IPS-NIHi7 (cell line): ENCODE measurements at regions not wholly inside any gene's neighbourhood (a gene's known extent, or its start where the extent isn't known, plus 50 kb on each side); places are given as distances from the start of the nearest gene placed in this dataset.
"Not testable (repeated sequence)": the region's sequence is repeated elsewhere in the genome, so short reads cannot be mapped to it uniquely, and the experiment has no call there.

Experiments
- DNase-seq: peaks from one replicate; pipeline ENCODE4 v3.0.0; 2012; ENCODE audit warnings: mixed read lengths; ENCODE audit errors: extremely low spot score

DNA sequence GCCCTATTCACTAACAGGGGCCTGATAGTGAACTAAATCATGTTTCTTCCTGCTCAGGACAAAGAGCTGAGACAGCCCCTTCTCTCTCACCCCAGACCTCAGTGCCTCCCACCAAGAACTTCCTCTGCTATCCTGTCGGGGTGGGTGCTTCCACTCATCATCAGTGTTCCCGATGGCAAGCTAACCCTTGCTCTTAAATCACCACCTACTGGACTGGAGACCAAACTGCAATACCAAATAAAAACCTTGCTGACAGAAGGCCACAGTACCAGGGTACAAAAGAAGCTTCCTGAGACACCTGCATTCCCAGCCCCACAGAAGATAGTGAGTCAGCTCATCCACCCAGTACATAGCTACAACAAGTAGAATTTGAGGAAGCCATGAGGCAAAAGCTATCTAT, 799.5 kb downstream of the LTN1 start:
- peak; percentile 27 for DNase-seq

GRCh38 chr21:28186604-28187003, 806.1 kb downstream of the LTN1 start:
- DNase-seq, result no peak

GRCh38 chr21:28181730-28182129, 810.9 kb downstream of the LTN1 start:
- DNase-seq, result no peak

- DNase-seq, result no peak
Measured at GRCh38 chr21:28179136-28179535, 813.5 kb downstream of the LTN1 start.

DNA sequence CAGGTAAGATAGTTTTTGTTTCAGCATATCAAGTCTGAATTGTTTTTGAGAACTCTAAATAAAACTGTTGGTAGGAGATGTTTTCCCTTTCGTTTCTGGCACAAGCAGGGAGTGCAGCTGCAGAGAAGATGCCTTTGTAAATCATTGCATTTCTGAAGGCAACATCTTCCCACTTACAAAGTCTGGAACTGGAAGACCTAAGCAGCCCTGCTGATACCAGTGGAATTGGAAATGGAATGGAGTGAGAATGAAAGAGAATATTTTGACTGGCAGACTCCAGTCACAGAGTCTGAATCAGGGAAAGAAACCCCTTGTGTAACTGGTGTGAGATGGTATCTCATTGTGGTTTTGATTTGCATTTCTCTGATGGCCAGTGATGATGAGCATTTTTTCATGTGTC, 815.6 kb downstream of the LTN1 start:
- DNase-seq, result no peak

GRCh38 chr21:28174701-28175100, 818.0 kb downstream of the LTN1 start:
- DNase-seq, result no peak

GRCh38 chr21:28174006-28174405, 818.7 kb downstream of the LTN1 start:
- DNase-seq, result no peak

GRCh38 chr21:28172376-28172775, 820.3 kb downstream of the LTN1 start:
- no peak for DNase-seq

GRCh38 chr21:28167366-28167765, 825.3 kb downstream of the LTN1 start:
- no peak for DNase-seq

DNA sequence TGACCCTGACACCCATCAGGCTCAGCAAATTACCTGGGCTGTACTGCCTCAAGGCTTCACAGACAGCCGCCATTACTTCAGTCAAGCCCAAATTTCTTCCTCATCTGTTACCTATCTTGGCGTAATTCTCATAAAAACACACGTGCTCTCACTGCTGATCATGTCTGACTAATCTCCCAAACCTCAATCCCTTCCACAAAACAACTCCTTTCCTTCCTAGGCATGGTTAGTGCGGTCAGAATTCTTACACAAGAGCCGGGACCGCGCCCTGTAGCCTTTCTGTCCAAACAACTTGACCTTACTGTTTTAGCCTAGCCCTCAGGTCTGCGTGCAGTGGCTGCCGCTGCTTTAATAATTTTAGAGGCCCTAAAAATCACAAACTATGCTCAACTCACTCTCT, 828.2 kb downstream of the LTN1 start:
- DNase-seq, result not testable (repeated sequence)

- DNase-seq, result not testable (repeated sequence)
Measured at GRCh38 chr21:28162052-28162451, 830.6 kb downstream of the LTN1 start.

DNA sequence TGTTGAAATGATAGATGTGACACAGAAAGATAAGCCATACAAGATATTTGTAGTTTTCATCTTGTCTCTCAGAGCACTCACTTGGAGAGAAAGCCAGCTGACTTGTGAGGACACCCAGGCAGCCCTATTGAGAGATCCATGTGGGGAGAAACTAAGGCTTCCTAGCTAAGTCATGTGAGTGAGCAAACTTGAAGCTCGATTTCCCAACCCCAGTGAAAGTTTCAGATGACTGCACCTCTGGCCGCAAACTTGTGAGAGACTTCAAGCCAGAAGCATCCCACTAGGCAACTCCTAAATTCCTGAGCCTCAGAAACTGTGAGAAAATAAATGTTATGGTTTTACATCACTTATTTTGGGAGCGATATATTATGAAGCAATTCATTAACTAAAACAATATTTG, 832.3 kb downstream of the LTN1 start:
- no peak for DNase-seq

GRCh38 chr21:28159396-28159795, 833.3 kb downstream of the LTN1 start:
- DNase-seq, result no peak

GRCh38 chr21:28156590-28156989, 836.1 kb downstream of the LTN1 start:
- DNase-seq, result no peak

- no peak for DNase-seq
Measured at GRCh38 chr21:28154121-28154520, 838.6 kb downstream of the LTN1 start.

DNA sequence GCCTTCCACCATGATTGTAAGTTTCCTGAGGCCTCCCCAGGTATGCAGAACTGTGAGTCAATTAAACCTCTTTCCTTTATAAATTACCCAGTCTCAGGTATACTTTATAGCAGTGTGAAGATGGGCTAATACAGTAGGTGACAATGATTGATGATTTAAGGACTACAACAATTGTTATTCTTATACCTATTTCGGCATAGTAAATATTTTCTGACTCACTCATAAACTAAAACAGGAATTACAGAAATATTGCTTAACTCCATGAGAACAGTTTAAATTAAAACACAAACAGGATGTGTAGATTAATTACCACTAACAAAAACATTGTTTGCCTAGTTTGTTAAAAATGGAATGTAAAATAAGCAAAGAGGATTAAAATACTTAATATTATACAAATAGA, 839.9 kb downstream of the LTN1 start:
- DNase-seq, result no peak

DNA sequence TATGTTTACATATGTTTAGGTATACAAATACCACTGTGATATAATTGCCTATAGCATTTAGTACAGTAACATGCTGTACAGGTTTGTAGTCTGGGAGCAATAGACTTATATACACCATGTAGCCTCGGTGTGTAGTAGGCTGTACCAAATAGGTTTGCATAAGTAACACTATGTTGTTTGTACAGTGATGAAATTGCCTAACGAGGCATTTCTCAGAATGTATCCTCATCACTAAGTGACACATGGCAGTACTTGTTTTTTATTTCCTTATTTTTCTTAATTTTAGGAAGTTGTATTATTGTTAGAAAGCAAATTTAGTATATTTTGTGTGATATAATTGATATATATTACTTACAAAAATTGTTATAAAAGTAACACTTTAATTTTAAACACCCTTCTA, 840.9 kb downstream of the LTN1 start:
- no peak for DNase-seq

GRCh38 chr21:28150778-28151177, 841.9 kb downstream of the LTN1 start:
- DNase-seq, result no peak

DNA sequence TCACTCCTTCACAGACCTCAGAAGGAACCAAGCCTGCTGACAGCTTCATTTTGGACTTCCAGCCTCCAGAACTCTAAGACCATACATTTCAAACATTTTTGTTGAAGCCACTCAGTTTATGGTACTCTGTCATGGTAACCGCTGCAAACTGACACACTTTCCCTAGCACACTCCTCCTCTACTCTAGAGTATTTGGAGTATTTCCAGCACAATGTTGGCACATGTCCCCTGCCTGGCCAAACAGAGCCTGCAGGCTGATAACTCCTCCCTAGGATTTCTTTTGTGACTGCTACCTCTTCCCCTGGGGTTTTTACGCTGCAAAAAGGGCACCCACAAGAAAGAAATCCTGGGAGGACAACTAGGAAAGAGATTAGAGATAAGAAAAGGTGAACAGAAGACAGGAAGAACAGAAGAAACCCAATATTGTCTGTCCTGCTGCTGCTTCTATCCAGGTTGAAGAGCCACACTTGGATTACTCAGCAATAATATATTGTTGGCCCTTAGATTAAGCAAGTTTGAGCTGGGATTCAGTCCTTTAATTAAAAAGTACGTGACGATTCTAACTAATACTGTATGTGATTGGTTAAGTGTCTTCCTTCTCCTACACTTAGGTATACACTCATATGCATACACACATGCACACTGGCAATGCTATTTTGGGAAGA, 844.1 kb downstream of the LTN1 start:
- no peak for DNase-seq

GRCh38 chr21:28144653-28145052, 848.0 kb downstream of the LTN1 start:
- no peak for DNase-seq

- no peak for DNase-seq
Measured at GRCh38 chr21:28144089-28144488, 848.6 kb downstream of the LTN1 start.

- DNase-seq, result no peak
Measured at GRCh38 chr21:28142697-28143096, 850.0 kb downstream of the LTN1 start.

DNA sequence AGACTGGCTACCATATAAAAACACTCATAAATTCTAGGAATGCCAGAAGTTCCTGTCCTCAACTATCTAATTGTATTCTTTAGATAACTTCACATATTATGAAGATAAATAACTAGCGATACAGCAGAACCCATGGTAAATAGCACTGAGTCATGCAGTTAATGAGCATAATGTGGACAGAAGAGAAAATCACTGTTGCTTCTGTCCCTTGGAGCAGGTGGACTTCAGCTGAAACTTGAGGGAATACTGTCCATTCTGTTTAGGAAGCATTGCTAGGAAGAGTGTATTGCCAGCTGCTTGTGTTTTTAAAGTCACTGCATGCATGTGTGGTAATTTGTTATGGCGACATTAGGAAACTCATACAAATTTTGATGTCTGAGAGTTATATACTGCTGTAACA, 854.4 kb downstream of the LTN1 start:
- DNase-seq, result no peak

GRCh38 chr21:28136656-28137255, 855.9 kb downstream of the LTN1 start:
- DNase-seq, result no peak
